K562 (cell line): ENCODE measurements at regions not wholly inside any gene's neighbourhood (a gene's known extent, or its start where the extent isn't known, plus 50 kb on each side); places are given as distances from the start of the nearest gene placed in this dataset.

Experiments
- ATF3 ChIP-seq, 2 experiments: fragments of 450-650 bp in 1 of 2; sonication (generic) in 1 of 2; formaldehyde crosslinking in 1 of 2; IDR thresholded peaks in 1 of 2; conservative IDR thresholded peaks in 1 of 2; 2 replicates each; pipeline versions ENCODE4 v1.6.1 to v1.8.1; 2016 to 2023; ENCODE audit warnings: mild to moderate bottlenecking in 2 of 2, moderate library complexity in 2 of 2, inconsistent platforms in 1 of 2, missing genetic modification reagents in 1 of 2
- BACH1 ChIP-seq: fragments of 200-800 bp; sonication (Bioruptor generic); IDR thresholded peaks from 2 replicates; pipeline ENCODE4 v1.6.1; 2016; ENCODE audit warnings: missing genetic modification characterization, missing compliant biosample characterization
- BHLHE40 ChIP-seq: IDR thresholded peaks from 2 replicates; pipeline ENCODE4 v1.6.1; 2011; ENCODE audit warnings: low read length, improper control_type of control experiment
- CSDE1 ChIP-seq, 2 experiments: fragments of 450-650 bp; IDR thresholded peaks; 2 replicates each; pipeline ENCODE4 v1.6.1; 2016; ENCODE audit warnings: mild to moderate bottlenecking in 1 of 2
- DACH1 ChIP-seq: fragments of 450-650 bp; IDR thresholded peaks from 2 replicates; pipeline ENCODE4 v1.6.1; 2018; ENCODE audit not compliant: partially characterized antibody
- DPF2 ChIP-seq: fragments of 450-650 bp; IDR thresholded peaks from 2 replicates; pipeline ENCODE4 v1.6.1; 2016
- E2F8 ChIP-seq: fragments of 450-650 bp; IDR thresholded peaks from 2 replicates; pipeline ENCODE4 v1.7.1; 2018; ENCODE audit warnings: mild to moderate bottlenecking, low read depth; ENCODE audit not compliant: partially characterized antibody
- EGR1 ChIP-seq: fragments of 450-650 bp; conservative IDR thresholded peaks from 2 replicates; pipeline ENCODE4 v1.6.1; 2017; ENCODE audit warnings: mild to moderate bottlenecking
- ELK3 ChIP-seq: fragments of 450-650 bp; formaldehyde crosslinking; IDR thresholded peaks from 2 replicates; pipeline ENCODE4 v1.4.0; 2020; ENCODE audit warnings: mild to moderate bottlenecking
- GTF2F1 ChIP-seq: IDR thresholded peaks from 2 replicates; pipeline ENCODE4 v1.6.1; 2011; ENCODE audit warnings: low read depth, low read length, improper control_type of control experiment
- IFI16 ChIP-seq: fragments of 250-450 bp; sonication (Bioruptor Pico); IDR thresholded peaks from 2 replicates; pipeline ENCODE4 v2.1.2; 2022; ENCODE audit warnings: mild to moderate bottlenecking, inconsistent platforms
- MBD2 ChIP-seq: sonication (generic); IDR thresholded peaks from 2 replicates; pipeline ENCODE4 v1.6.1; 2016; ENCODE audit warnings: low read depth, borderline replicate concordance
- MCM2 ChIP-seq: fragments of 450-650 bp; IDR thresholded peaks from 2 replicates; pipeline ENCODE4 v1.6.1; 2017; ENCODE audit warnings: low read depth, mild to moderate bottlenecking
- MEF2D ChIP-seq: conservative IDR thresholded peaks from 2 replicates; pipeline ENCODE4 v1.6.1; 2016; ENCODE audit warnings: low read depth, missing genetic modification characterization, missing compliant biosample characterization
- MTA1 ChIP-seq: fragments of 450-650 bp; IDR thresholded peaks from 2 replicates; pipeline ENCODE4 v1.6.1; 2017; ENCODE audit warnings: borderline replicate concordance
- PRDM10 ChIP-seq: fragments of 450-650 bp; IDR thresholded peaks from 2 replicates; pipeline ENCODE4 v1.6.1; 2018; ENCODE audit not compliant: partially characterized antibody
- RAD51 ChIP-seq: fragments of 450-650 bp; IDR thresholded peaks from 2 replicates; pipeline ENCODE4 v1.7.1; 2016; ENCODE audit warnings: low read depth, mild to moderate bottlenecking, borderline replicate concordance
- SIN3A ChIP-seq, 2 experiments: fragments of 150-350 bp in 1 of 2; IDR thresholded peaks; 2 replicates each; pipeline ENCODE4 v1.6.1; 2011 to 2016; ENCODE audit warnings: borderline replicate concordance in 2 of 2, low read depth in 2 of 2, low read length in 2 of 2, mild to moderate bottlenecking in 2 of 2, moderate library complexity in 2 of 2; ENCODE audit not compliant: control insufficient read depth in 1 of 2
- TOE1 ChIP-seq, 2 experiments: fragments of 450-650 bp in 1 of 2; sonication (generic) in 1 of 2; formaldehyde crosslinking in 1 of 2; IDR thresholded peaks; 2 replicates each; pipeline versions ENCODE4 v1.7.1 to v1.8.0; 2016 to 2022; ENCODE audit warnings: borderline replicate concordance in 2 of 2, mild to moderate bottlenecking in 2 of 2, antibody characterized with exemption in 1 of 2, inconsistent platforms in 1 of 2, low read depth in 1 of 2, missing genetic modification reagents in 1 of 2, moderate library complexity in 1 of 2
- TRIM24 ChIP-seq, 2 experiments: fragments of 450-650 bp; IDR thresholded peaks; 2 replicates each; pipeline ENCODE4 v1.6.1; 2016
- ZNF146 ChIP-seq: IDR thresholded peaks from one replicate; pipeline ENCODE4 v1.6.1; 2018; ENCODE audit warnings: missing compliant biosample characterization; ENCODE audit not compliant: unreplicated experiment

GRCh38 chr6:14709066-14709670, 536.7 kb upstream of the JARID2 start (continued):
- TF ChIP-seq RAD51 (no peak), BACH1 (tag) (0 out of 2 replicates have a peak, but pooled peaks have one; percentile 12), E2F8 (no peak), MBD2 (no peak), TOE1 (IDR thresholded peaks at IDR 0.05; ENCODE audit: borderline replicate concordance) (no peak), TOE1 (CRISPR knock-in tag; IDR thresholded peaks at IDR 0.05; ENCODE audit: borderline replicate concordance, low read depth) (no peak), TRIM24 (IDR thresholded peaks at IDR 0.05) (peak; percentile 58 to 76), SIN3A (IDR thresholded peaks at IDR 0.05; ENCODE audit: borderline replicate concordance in 2 of 2, control insufficient read depth in 1 of 2, low read depth in 2 of 2, low read length in 2 of 2) (no peak), BHLHE40 (no peak), PRDM10 (no peak), MCM2 (no peak), IFI16 (CRISPR knock-in tag) (no peak), GTF2F1 (no peak), ATF3 (IDR thresholded peaks at IDR 0.05) (no peak), ATF3 (CRISPR knock-in tag; conservative IDR thresholded peaks at IDR 0.05) (no peak), EGR1 (no peak), CSDE1 (IDR thresholded peaks at IDR 0.05) (no peak), DACH1 (no peak), ELK3 (no peak), MTA1 (no peak), MEF2D (tag) (peak; percentile 25; the same call in 1 of the 2 replicates), DPF2 (0 out of 2 replicates have a peak, but pooled peaks have one; percentile 63), ZNF146 (no peak)
